Ishikawa (cell line): ENCODE measurements at regions not wholly inside any gene's neighbourhood (a gene's known extent, or its start where the extent isn't known, plus 50 kb on each side); places are given as distances from the start of the nearest gene placed in this dataset.

Experiments used
- CEBPB ChIP-seq: IDR thresholded peaks from 2 replicates; pipeline ENCODE4 v1.6.1; 2012
- CREB1 ChIP-seq: IDR thresholded peaks from 2 replicates; pipeline ENCODE4 v1.6.1; 2012; ENCODE audit warnings: low read depth
- EP300 ChIP-seq: IDR thresholded peaks from 2 replicates; pipeline ENCODE4 v1.6.1; 2012; ENCODE audit warnings: borderline replicate concordance
- FOXM1 ChIP-seq: IDR thresholded peaks from 2 replicates; pipeline ENCODE4 v1.6.1; 2012; ENCODE audit warnings: low read depth, borderline replicate concordance
- MAX ChIP-seq: IDR thresholded peaks from 2 replicates; pipeline ENCODE4 v1.6.1; 2012
- NFIC ChIP-seq: IDR thresholded peaks from 2 replicates; pipeline ENCODE4 v1.6.1; 2012
- RAD21 ChIP-seq: IDR thresholded peaks from 2 replicates; pipeline ENCODE4 v1.6.1; 2012; ENCODE audit warnings: low read depth
- REST ChIP-seq: IDR thresholded peaks from 2 replicates; pipeline ENCODE4 v1.6.1; 2012; ENCODE audit warnings: low read depth, mild to moderate bottlenecking
- TAF1 ChIP-seq: IDR thresholded peaks from 2 replicates; pipeline ENCODE4 v1.6.1; 2012; ENCODE audit warnings: low read depth, mild to moderate bottlenecking
- TCF12 ChIP-seq: IDR thresholded peaks from 2 replicates; pipeline ENCODE4 v1.6.1; 2012; ENCODE audit warnings: low read depth
- TEAD4 ChIP-seq: IDR thresholded peaks from 2 replicates; pipeline ENCODE4 v1.6.1; 2012
- ZBTB7A ChIP-seq: IDR thresholded peaks from 2 replicates; pipeline ENCODE4 v1.6.1; 2012; ENCODE audit warnings: low read depth

- TF ChIP-seq RAD21 (no peak), ZBTB7A (no peak), REST (no peak), CEBPB (no peak), TAF1 (no peak), NFIC (no peak), EP300 (no peak), FOXM1 (no peak), TCF12 (no peak), MAX (no peak), CREB1 (no peak), TEAD4 (no peak)
Observed at GRCh38 chr21:17462276-17462981, 50.4 kb upstream of the CXADR start.
